Caco-2 (cell line): ENCODE measurements at regions not wholly inside any gene's neighbourhood (a gene's known extent, or its start where the extent isn't known, plus 50 kb on each side); places are given as distances from the start of the nearest gene placed in this dataset.

Source experiments
- BruUV-seq: library from RNA; stranded (reverse); fragments of 400-500 nt; replicated peaks from 2 replicates; lab custom pipeline; 2021; lab: Mats Ljungman, UMichigan
- CTCF ChIA-PET: fragments of 300-600 bp; sonication (Branson Sonifier 250); formaldehyde crosslinking; loops from one replicate; lab custom pipeline; 2022; ENCODE audit warnings: antibody characterized with exemption; lab: Charles Lee
- POLR2A ChIA-PET: fragments of 300-600 bp; sonication (Branson Sonifier 250); formaldehyde crosslinking; loops from one replicate; lab custom pipeline; 2022; ENCODE audit warnings: antibody characterized with exemption; lab: Charles Lee
- DNase-seq, 2 experiments: peaks; one replicate each; pipeline versions ENCODE4 v3.0.0 to v3.0.0-alpha.2; 2020 to 2022
- H3K27me3 ChIP-seq: replicated peaks from 2 replicates; pipeline ENCODE4 v1.6.0; 2011; ENCODE audit warnings: low read length; ENCODE audit not compliant: control insufficient read depth, insufficient read depth
- H3K36me3 ChIP-seq: 2 replicates; pipeline ENCODE4 v1.5.1; 2011; ENCODE audit warnings: low read length; ENCODE audit not compliant: control insufficient read depth, insufficient read depth
- H3K4me1 ChIP-seq: fragments of 250-450 bp; sonication (Bioruptor Pico); 2 replicates; pipeline ENCODE4 v1.5.1; 2020; ENCODE audit warnings: mild to moderate bottlenecking
- H3K4me3 ChIP-seq: 2 replicates; pipeline ENCODE4 v1.5.1; 2011; ENCODE audit warnings: low read depth, mild to moderate bottlenecking, control low read depth, low read length
- H3K9me3 ChIP-seq: fragments of 250-450 bp; sonication (Bioruptor Pico); 2 replicates; pipeline ENCODE4 v1.5.1; 2020; ENCODE audit warnings: mild to moderate bottlenecking, moderate library complexity
- H3K27ac Mint-ChIP-seq: one replicate; pipeline ENCODE4 v1.8.0; 2022; ENCODE audit warnings: mixed read lengths; ENCODE audit not compliant: unreplicated experiment
- H3K27me3 Mint-ChIP-seq: one replicate; pipeline ENCODE4 v1.8.0; 2022; ENCODE audit warnings: mixed read lengths; ENCODE audit not compliant: insufficient read depth, unreplicated experiment
- H3K36me3 Mint-ChIP-seq: one replicate; pipeline ENCODE4 v1.8.0; 2022; ENCODE audit warnings: mild to moderate bottlenecking, mixed read lengths; ENCODE audit not compliant: insufficient read depth, unreplicated experiment
- H3K4me1 Mint-ChIP-seq: one replicate; pipeline ENCODE4 v1.8.0; 2022; ENCODE audit warnings: low read depth, mixed read lengths; ENCODE audit not compliant: unreplicated experiment
- H3K4me3 Mint-ChIP-seq: one replicate; pipeline ENCODE4 v1.8.0; 2022; ENCODE audit warnings: mild to moderate bottlenecking, moderate library complexity, mixed read lengths; ENCODE audit not compliant: unreplicated experiment
- H3K9me3 Mint-ChIP-seq: one replicate; pipeline ENCODE4 v1.8.0; 2022; ENCODE audit warnings: mixed read lengths; ENCODE audit not compliant: unreplicated experiment
- intact Hi-C: fragments of 100-400 bp; cut with micrococcal nuclease; formaldehyde crosslinking; loops from one replicate; pipeline ENCODE4 v1.10.0; 2022; ENCODE audit not compliant: unreplicated experiment
- TF ChIP-seq, protein P1 (sequence below), 2 experiments: fragments of 200-600 bp in 1 of 2; IDR thresholded peaks; 1 replicate in 1 of 2; 2 replicates in 1 of 2; pipeline versions ENCODE4 v1.5.1 to v1.8.0; 2011 to 2022; ENCODE audit warnings: antibody characterized with exemption in 1 of 2, control low read depth in 1 of 2, inconsistent platforms in 1 of 2, low read depth in 1 of 2, low read length in 1 of 2, mild to moderate bottlenecking in 1 of 2, moderate library complexity in 1 of 2; ENCODE audit not compliant: insufficient read depth in 1 of 2, severe bottlenecking in 1 of 2, unreplicated experiment in 1 of 2

DNA sequence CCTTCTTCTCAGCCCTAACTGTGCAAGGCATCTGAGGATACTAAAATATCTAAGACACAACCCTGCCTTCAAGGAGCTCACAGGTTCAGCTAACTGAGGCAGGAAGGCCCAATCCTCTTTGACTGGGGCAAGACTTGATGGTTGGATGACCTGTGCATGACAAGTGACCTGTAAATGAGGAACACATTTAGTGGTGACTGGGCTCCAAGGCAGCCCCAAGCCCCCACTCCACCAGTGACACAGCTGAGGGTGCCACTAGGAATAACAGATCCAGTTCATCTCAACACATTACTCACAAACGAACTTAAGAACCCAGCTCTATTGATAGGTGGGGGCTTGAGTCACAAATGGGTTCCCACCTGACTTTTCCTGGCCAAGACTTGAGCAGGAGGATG is 244.7 kb upstream of the IRF2BP2 start:
- no peaks in the 10 kb centered on the region for H3K27me3 Mint-ChIP-seq
- intact Hi-C loops = no loop called here
- no peak overlapping the region for H3K27ac Mint-ChIP-seq
- no peaks in the 10 kb centered on the region for H3K9me3 ChIP-seq
- no peak for DNase-seq
- no TSS peak for BruUV-seq
- no peak overlapping the region for H3K4me3 ChIP-seq
- H3K4me1 ChIP-seq = peaks cover 21% of the 10 kb centered on the region
- no peaks in the 10 kb centered on the region for H3K36me3 ChIP-seq
- H3K4me1 Mint-ChIP-seq = peaks cover 13% of the 10 kb centered on the region
- no peaks in the 10 kb centered on the region for H3K27me3 ChIP-seq
- ChIA-PET CTCF (interaction anchor here (0.5 kb wide), 1 partner anchor 53 kb away, joined by 3 read pairs; no protein-coding TSS in a partner anchor), POLR2A (no interaction called here)
- H3K36me3 Mint-ChIP-seq = no peaks in the 10 kb centered on the region
- no peak overlapping the region for H3K4me3 Mint-ChIP-seq
- TF ChIP-seq, protein P1, sequence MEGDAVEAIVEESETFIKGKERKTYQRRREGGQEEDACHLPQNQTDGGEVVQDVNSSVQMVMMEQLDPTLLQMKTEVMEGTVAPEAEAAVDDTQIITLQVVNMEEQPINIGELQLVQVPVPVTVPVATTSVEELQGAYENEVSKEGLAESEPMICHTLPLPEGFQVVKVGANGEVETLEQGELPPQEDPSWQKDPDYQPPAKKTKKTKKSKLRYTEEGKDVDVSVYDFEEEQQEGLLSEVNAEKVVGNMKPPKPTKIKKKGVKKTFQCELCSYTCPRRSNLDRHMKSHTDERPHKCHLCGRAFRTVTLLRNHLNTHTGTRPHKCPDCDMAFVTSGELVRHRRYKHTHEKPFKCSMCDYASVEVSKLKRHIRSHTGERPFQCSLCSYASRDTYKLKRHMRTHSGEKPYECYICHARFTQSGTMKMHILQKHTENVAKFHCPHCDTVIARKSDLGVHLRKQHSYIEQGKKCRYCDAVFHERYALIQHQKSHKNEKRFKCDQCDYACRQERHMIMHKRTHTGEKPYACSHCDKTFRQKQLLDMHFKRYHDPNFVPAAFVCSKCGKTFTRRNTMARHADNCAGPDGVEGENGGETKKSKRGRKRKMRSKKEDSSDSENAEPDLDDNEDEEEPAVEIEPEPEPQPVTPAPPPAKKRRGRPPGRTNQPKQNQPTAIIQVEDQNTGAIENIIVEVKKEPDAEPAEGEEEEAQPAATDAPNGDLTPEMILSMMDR (IDR thresholded peaks at IDR 0.05; ENCODE audit: insufficient read depth in 1 of 2, low read depth in 1 of 2, low read length in 1 of 2, severe bottlenecking in 1 of 2, unreplicated experiment in 1 of 2) = no peak
- H3K9me3 Mint-ChIP-seq = no peaks in the 10 kb centered on the region

DNA sequence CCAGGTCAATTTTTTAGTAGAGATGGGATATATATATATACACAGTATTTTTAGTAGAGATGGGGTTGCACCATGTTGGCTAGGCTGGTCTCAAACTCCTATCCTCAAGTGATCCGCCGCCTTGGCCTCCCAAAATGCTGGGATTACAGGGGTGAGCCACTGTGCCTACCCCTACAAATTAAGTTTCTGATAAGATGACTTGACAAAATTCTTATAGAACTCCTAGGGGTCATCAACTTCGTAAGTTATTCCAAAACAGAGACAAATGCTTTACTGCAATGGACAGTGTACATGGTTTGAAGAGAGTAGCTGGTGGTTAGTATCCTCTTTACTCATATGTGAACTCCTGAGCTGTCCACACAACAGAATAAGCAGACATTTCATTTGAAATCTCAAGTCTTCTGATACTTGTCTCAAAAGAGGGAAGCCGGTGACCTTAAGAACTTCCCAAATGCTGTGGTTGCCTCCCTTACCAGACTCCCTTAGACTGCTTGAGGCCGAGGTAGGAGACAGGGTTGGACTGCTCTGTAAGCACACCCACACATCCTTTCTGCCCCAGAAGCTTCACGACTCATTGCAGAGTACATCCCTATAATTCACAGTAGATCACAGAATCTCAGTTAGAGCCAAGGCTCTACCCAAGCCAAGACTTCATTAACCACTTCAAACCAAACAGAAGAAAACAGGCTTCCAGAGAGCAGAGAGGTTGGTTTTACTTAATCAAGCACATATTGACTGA is 244.1 kb upstream of the IRF2BP2 start:
- H3K4me1 ChIP-seq = peaks cover 21% of the 10 kb centered on the region
- no peaks in the 10 kb centered on the region for H3K36me3 Mint-ChIP-seq
- ChIA-PET POLR2A (no interaction called here), CTCF (interaction anchor here (0.5 kb wide), 1 partner anchor 54 kb away, joined by 3 read pairs; no protein-coding TSS in a partner anchor)
- no peaks in the 10 kb centered on the region for H3K9me3 ChIP-seq
- intact Hi-C loops = no loop called here
- DNase-seq = no peak
- no peaks in the 10 kb centered on the region for H3K27me3 ChIP-seq
- H3K4me3 ChIP-seq = no peak overlapping the region
- no peaks in the 10 kb centered on the region for H3K9me3 Mint-ChIP-seq
- BruUV-seq = no TSS peak
- no peak overlapping the region for H3K27ac Mint-ChIP-seq
- no peaks in the 10 kb centered on the region for H3K27me3 Mint-ChIP-seq
- H3K36me3 ChIP-seq = no peaks in the 10 kb centered on the region
- peaks cover 13% of the 10 kb centered on the region for H3K4me1 Mint-ChIP-seq
- H3K4me3 Mint-ChIP-seq = no peak overlapping the region
- TF ChIP-seq, protein P1 (IDR thresholded peaks at IDR 0.05; ENCODE audit: insufficient read depth in 1 of 2, low read depth in 1 of 2, low read length in 1 of 2, severe bottlenecking in 1 of 2, unreplicated experiment in 1 of 2) = no peak

DNA sequence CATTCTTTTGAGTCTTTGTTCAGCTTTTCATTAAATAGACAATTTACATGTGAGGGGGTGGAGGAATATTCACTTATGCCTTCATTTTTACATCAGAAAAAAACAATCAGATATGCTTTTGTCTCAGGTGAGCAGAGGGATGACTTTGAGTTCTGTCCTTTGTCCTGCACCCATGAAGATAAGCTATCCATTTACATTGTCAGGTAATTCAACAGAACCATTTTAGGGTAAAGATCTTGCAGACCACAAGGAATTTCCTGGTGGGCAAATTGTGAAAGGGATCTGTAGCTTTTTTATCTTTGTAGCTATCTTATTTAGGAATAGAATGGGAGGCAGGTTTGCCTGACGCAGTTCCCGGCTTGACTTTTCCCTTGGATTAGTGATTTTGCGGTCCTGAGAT is 242.7 kb upstream of the IRF2BP2 start:
- no peaks in the 10 kb centered on the region for H3K27me3 ChIP-seq
- CTCF ChIA-PET = no interaction called here
- H3K9me3 Mint-ChIP-seq = no peaks in the 10 kb centered on the region

More for the DNA sequence above, 242.7 kb upstream of the IRF2BP2 start:
- intact Hi-C loops = no loop called here
- DNase-seq = no peak
- Histone ChIP-seq H3K4me1 (peaks cover 21% of the 10 kb centered on the region), H3K9me3 (no peaks in the 10 kb centered on the region), H3K36me3 (no peaks in the 10 kb centered on the region), H3K4me3 (no peak overlapping the region)
- Mint-ChIP-seq H3K4me3 (no peak overlapping the region), H3K4me1 (peaks cover 13% of the 10 kb centered on the region), H3K27ac (no peak overlapping the region), H3K27me3 (no peaks in the 10 kb centered on the region), H3K36me3 (no peaks in the 10 kb centered on the region)
- no TSS peak for BruUV-seq
- POLR2A ChIA-PET = no interaction called here
- TF ChIP-seq, protein P1 (IDR thresholded peaks at IDR 0.05; ENCODE audit: insufficient read depth in 1 of 2, low read depth in 1 of 2, low read length in 1 of 2, severe bottlenecking in 1 of 2, unreplicated experiment in 1 of 2) = no peak
